ENCODE measurements at regions not wholly inside any gene's neighbourhood (a gene's known extent, or its start where the extent isn't known, plus 50 kb on each side); places are given as distances from the start of the nearest gene placed in this dataset.
A peak's percentile ranks its signal among the peaks of the same experiment; 100 is the strongest.

GRCh38 chrX:124818033-124818432 is 471.7 kb downstream of the SH2D1A start:
- H3K27ac ChIP-seq: no peak overlapping the region
- TF ChIP-seq CTCF (conservative IDR thresholded peaks at IDR 0.05): no peak
- no peak for TF ChIP-seq ZFX (IDR thresholded peaks at IDR 0.05)

GRCh38 chrX:124818764-124819163 is 472.4 kb downstream of the SH2D1A start:
- no peak for TF ChIP-seq ZFX (IDR thresholded peaks at IDR 0.05)
- TF ChIP-seq CTCF (conservative IDR thresholded peaks at IDR 0.05): no peak
- no peak overlapping the region for H3K27ac ChIP-seq

GRCh38 chrX:124820738-124821137 is 474.4 kb downstream of the SH2D1A start:
- H3K27ac ChIP-seq: no peak overlapping the region
- no peak for TF ChIP-seq CTCF (conservative IDR thresholded peaks at IDR 0.05)
- TF ChIP-seq ZFX (IDR thresholded peaks at IDR 0.05): no peak

- peak overlapping the region; percentile 31; the same call in 1 of the 2 replicates for H3K27ac ChIP-seq
- TF ChIP-seq CTCF (conservative IDR thresholded peaks at IDR 0.05): no peak
- TF ChIP-seq ZFX (IDR thresholded peaks at IDR 0.05): no peak
Measured at GRCh38 chrX:124827258-124827845, 481.0 kb downstream of the SH2D1A start.

GRCh38 chrX:124829930-124830329 is 483.6 kb downstream of the SH2D1A start:
- no peak overlapping the region for H3K27ac ChIP-seq
- TF ChIP-seq CTCF (conservative IDR thresholded peaks at IDR 0.05) (no peak), ZFX (IDR thresholded peaks at IDR 0.05) (no peak)

GRCh38 chrX:124836786-124837185 is 482.9 kb upstream of the TEX13C start:
- TF ChIP-seq ZFX (IDR thresholded peaks at IDR 0.05): no peak
- TF ChIP-seq CTCF (conservative IDR thresholded peaks at IDR 0.05): no peak
- H3K27ac ChIP-seq: no peak overlapping the region

- H3K27ac ChIP-seq: no peak overlapping the region
- no peak for TF ChIP-seq ZFX (IDR thresholded peaks at IDR 0.05)
- no peak for TF ChIP-seq CTCF (conservative IDR thresholded peaks at IDR 0.05)
Measured at GRCh38 chrX:124842205-124842604, 477.5 kb upstream of the TEX13C start.
